ENCODE measurements at regions not wholly inside any gene's neighbourhood (a gene's known extent, or its start where the extent isn't known, plus 50 kb on each side); places are given as distances from the start of the nearest gene placed in this dataset.

DNA sequence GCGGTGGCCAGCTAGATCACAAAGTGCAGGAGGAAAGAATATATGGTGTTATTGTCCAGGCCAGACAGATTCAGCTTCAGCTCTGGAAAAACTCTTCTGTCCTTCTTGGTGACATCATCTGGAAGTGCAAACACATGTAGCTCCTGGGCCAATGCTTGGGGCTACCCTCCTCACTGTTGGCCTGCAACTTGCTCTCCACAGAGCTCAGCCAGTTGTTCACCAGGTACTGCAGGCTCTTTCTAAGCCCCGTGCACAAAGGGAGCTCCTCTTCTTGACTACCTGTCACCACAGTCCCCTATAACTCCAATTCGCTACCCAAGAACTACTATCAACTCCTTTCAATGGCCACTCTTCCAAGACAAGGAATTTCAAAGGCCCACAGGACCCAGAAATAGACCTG, 1175.9 kb upstream of the CDH9 start:
- H3K27ac ChIP-seq (ENCODE audit: insufficient read depth, low read length): no peak overlapping the region
- no peak overlapping the region for H3K4me2 ChIP-seq (ENCODE audit: extremely low read depth, insufficient read depth, low read length)
- no peak overlapping the region for H3K9ac ChIP-seq (ENCODE audit: insufficient read depth, low read length)
- no peaks in the 10 kb centered on the region for H3K4me1 ChIP-seq (ENCODE audit: control insufficient read depth, extremely low read depth, insufficient read depth, low read length)
- no peaks in the 10 kb centered on the region for H3K79me2 ChIP-seq (ENCODE audit: control insufficient read depth, insufficient read depth, low read length)
- H3K4me3 ChIP-seq (replicated peaks in 1 of 4; ENCODE audit: control extremely low read depth in 1 of 4, insufficient read depth in 1 of 4, low read depth in 3 of 4, low read length in 4 of 4): no peak overlapping the region
- no peaks in the 10 kb centered on the region for H3K9me3 ChIP-seq (ENCODE audit: control insufficient read depth, insufficient read depth, low read depth, low read length)
- no peak overlapping the region for H2AFZ ChIP-seq (ENCODE audit: low read length)
- H3K36me3 ChIP-seq (ENCODE audit: control insufficient read depth, insufficient read depth, low read length): no peaks in the 10 kb centered on the region
- H4K20me1 ChIP-seq (ENCODE audit: control insufficient read depth, extremely low read depth, insufficient read depth, low read length): no peaks in the 10 kb centered on the region
- TF ChIP-seq EZH2 (IDR thresholded peaks at IDR 0.05; ENCODE audit: low read length, missing control alignments) (no peak), CTCF (conservative IDR thresholded peaks at IDR 0.05 in 1 of 2, IDR thresholded peaks at IDR 0.05 in 1 of 2; ENCODE audit: low read depth in 1 of 2, low read length in 2 of 2) (no peak)
- no peak for DNase-seq (ENCODE audit: low read depth in 2 of 2)
- no peaks in the 10 kb centered on the region for H3K27me3 ChIP-seq (ENCODE audit: control insufficient read depth, insufficient read depth, low read length)

DNA sequence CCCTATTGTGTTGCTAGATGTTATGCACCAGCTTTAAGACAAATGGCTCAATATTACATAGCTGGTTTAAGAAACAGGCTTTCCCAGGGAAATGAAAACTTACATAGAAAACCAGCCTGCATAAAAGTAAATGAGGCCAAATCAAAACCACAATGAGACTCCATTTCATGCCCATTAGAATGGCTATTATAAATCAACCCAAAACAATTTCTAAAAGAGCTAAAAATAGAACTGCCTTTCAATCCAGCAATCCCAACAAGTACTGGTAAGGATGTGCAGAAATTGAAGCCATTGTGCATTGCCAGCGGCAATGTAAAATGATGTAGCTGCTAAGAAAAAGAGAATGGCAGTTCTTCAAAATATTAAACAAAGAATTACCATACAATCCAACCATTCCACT, 1170.0 kb upstream of the CDH9 start:
- no peaks in the 10 kb centered on the region for H3K4me1 ChIP-seq (ENCODE audit: control insufficient read depth, extremely low read depth, insufficient read depth, low read length)
- H3K4me2 ChIP-seq (ENCODE audit: extremely low read depth, insufficient read depth, low read length): no peak overlapping the region
- no peak overlapping the region for H2AFZ ChIP-seq (ENCODE audit: low read length)
- TF ChIP-seq CTCF (conservative IDR thresholded peaks at IDR 0.05 in 1 of 2, IDR thresholded peaks at IDR 0.05 in 1 of 2; ENCODE audit: low read depth in 1 of 2, low read length in 2 of 2): no peak
- no peak for TF ChIP-seq EZH2 (IDR thresholded peaks at IDR 0.05; ENCODE audit: low read length, missing control alignments)
- H3K79me2 ChIP-seq (ENCODE audit: control insufficient read depth, insufficient read depth, low read length): no peaks in the 10 kb centered on the region
- H3K4me3 ChIP-seq (replicated peaks in 1 of 4; ENCODE audit: control extremely low read depth in 1 of 4, insufficient read depth in 1 of 4, low read depth in 3 of 4, low read length in 4 of 4): no peak overlapping the region
- no peak for DNase-seq (ENCODE audit: low read depth in 2 of 2)
- no peak overlapping the region for H3K9ac ChIP-seq (ENCODE audit: insufficient read depth, low read length)
- H3K9me3 ChIP-seq (ENCODE audit: control insufficient read depth, insufficient read depth, low read depth, low read length): no peaks in the 10 kb centered on the region
- no peaks in the 10 kb centered on the region for H3K27me3 ChIP-seq (ENCODE audit: control insufficient read depth, insufficient read depth, low read length)
- H4K20me1 ChIP-seq (ENCODE audit: control insufficient read depth, extremely low read depth, insufficient read depth, low read length): no peaks in the 10 kb centered on the region
- H3K36me3 ChIP-seq (ENCODE audit: control insufficient read depth, insufficient read depth, low read length): no peaks in the 10 kb centered on the region
- H3K27ac ChIP-seq (ENCODE audit: insufficient read depth, low read length): no peak overlapping the region

DNA sequence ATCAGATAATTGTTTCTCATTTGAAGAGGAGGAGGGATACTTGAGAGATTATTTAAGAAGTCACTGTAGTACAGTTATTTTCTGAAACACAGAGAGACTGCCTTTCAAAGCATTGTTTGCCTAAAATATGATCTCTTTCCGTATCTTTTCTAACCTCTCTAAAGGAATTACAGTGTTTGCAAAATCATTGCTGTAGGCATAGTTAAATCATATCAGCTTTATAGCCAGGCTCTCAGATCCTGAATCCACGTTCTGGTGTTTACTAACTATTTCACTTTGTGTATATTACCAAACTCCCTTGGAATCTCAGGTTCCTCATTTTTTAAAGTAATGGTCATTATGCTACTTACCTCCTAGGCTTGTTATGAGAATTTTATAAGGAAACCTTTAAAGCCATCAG, 1151.6 kb upstream of the CDH9 start:
- no peaks in the 10 kb centered on the region for H3K36me3 ChIP-seq (ENCODE audit: control insufficient read depth, insufficient read depth, low read length)
- TF ChIP-seq CTCF (conservative IDR thresholded peaks at IDR 0.05 in 1 of 2, IDR thresholded peaks at IDR 0.05 in 1 of 2; ENCODE audit: low read depth in 1 of 2, low read length in 2 of 2): no peak
- no peak for TF ChIP-seq EZH2 (IDR thresholded peaks at IDR 0.05; ENCODE audit: low read length, missing control alignments)
- no peak overlapping the region for H2AFZ ChIP-seq (ENCODE audit: low read length)
- no peaks in the 10 kb centered on the region for H3K4me1 ChIP-seq (ENCODE audit: control insufficient read depth, extremely low read depth, insufficient read depth, low read length)
- H3K27ac ChIP-seq (ENCODE audit: insufficient read depth, low read length): no peak overlapping the region
- no peaks in the 10 kb centered on the region for H4K20me1 ChIP-seq (ENCODE audit: control insufficient read depth, extremely low read depth, insufficient read depth, low read length)
- H3K4me3 ChIP-seq (replicated peaks in 1 of 4; ENCODE audit: control extremely low read depth in 1 of 4, insufficient read depth in 1 of 4, low read depth in 3 of 4, low read length in 4 of 4): no peak overlapping the region
- H3K27me3 ChIP-seq (ENCODE audit: control insufficient read depth, insufficient read depth, low read length): no peaks in the 10 kb centered on the region
- DNase-seq (ENCODE audit: low read depth in 2 of 2): no peak
- no peak overlapping the region for H3K4me2 ChIP-seq (ENCODE audit: extremely low read depth, insufficient read depth, low read length)
- H3K9me3 ChIP-seq (ENCODE audit: control insufficient read depth, insufficient read depth, low read depth, low read length): no peaks in the 10 kb centered on the region
- H3K9ac ChIP-seq (ENCODE audit: insufficient read depth, low read length): no peak overlapping the region
- no peaks in the 10 kb centered on the region for H3K79me2 ChIP-seq (ENCODE audit: control insufficient read depth, insufficient read depth, low read length)

Measured in fibroblast of lung (primary cell).